Hepatocyte (in vitro differentiated cells): ENCODE measurements at regions not wholly inside any gene's neighbourhood (a gene's known extent, or its start where the extent isn't known, plus 50 kb on each side); places are given as distances from the start of the nearest gene placed in this dataset.

ENCODE experiments used
- DNase-seq: peaks from one replicate; pipeline ENCODE4 v3.0.0-alpha.2; 2016; ENCODE audit warnings: low spot score
- H2AFZ ChIP-seq: fragments of 200-600 bp; sonication (generic); 2 replicates; pipeline ENCODE4 v1.6.0; 2016; ENCODE audit warnings: antibody characterized with exemption, mild to moderate bottlenecking
- H3K27ac ChIP-seq: fragments of 200-600 bp; sonication (generic); 2 replicates; pipeline ENCODE4 v1.5.1; 2016; ENCODE audit warnings: mild to moderate bottlenecking
- H3K27me3 ChIP-seq: fragments of 200-600 bp; sonication (generic); 2 replicates; pipeline ENCODE4 v1.6.1; 2016
- H3K36me3 ChIP-seq: fragments of 200-600 bp; sonication (generic); replicated peaks from 2 replicates; pipeline ENCODE4 v1.5.1; 2016; ENCODE audit warnings: low read depth; ENCODE audit not compliant: insufficient read depth
- H3K4me1 ChIP-seq: fragments of 200-600 bp; sonication (generic); 2 replicates; pipeline ENCODE4 v1.5.1; 2016; ENCODE audit warnings: mild to moderate bottlenecking, moderate library complexity; ENCODE audit not compliant: insufficient read depth
- H3K4me2 ChIP-seq: fragments of 200-600 bp; sonication (generic); 2 replicates; pipeline ENCODE4 v1.6.0; 2016
- H3K4me3 ChIP-seq: fragments of 200-600 bp; sonication (generic); 2 replicates; pipeline ENCODE4 v1.5.1; 2016; ENCODE audit warnings: mild to moderate bottlenecking
- H3K79me2 ChIP-seq: fragments of 200-600 bp; sonication (generic); 2 replicates; pipeline ENCODE4 v1.6.0; 2017; ENCODE audit warnings: mild to moderate bottlenecking
- H3K9me2 ChIP-seq: fragments of 200-600 bp; sonication (generic); replicated peaks from 2 replicates; pipeline ENCODE4 v1.6.0; 2017; ENCODE audit warnings: mild to moderate bottlenecking; ENCODE audit not compliant: insufficient read depth
- H3K9me3 ChIP-seq: fragments of 200-600 bp; sonication (generic); 2 replicates; pipeline ENCODE4 v1.5.1; 2016; ENCODE audit warnings: low read depth, mild to moderate bottlenecking
- H4K20me1 ChIP-seq: fragments of 200-600 bp; sonication (generic); 2 replicates; pipeline ENCODE4 v1.6.0; 2016; ENCODE audit warnings: mild to moderate bottlenecking; ENCODE audit not compliant: insufficient read depth, poor library complexity, severe bottlenecking
- EZH2 ChIP-seq: fragments of 200-600 bp; sonication (generic); IDR thresholded peaks from 2 replicates; pipeline ENCODE4 v1.6.1; 2016; ENCODE audit warnings: antibody characterized with exemption, mild to moderate bottlenecking, borderline replicate concordance
- EZH2phosphoT487 ChIP-seq: fragments of 200-600 bp; sonication (generic); IDR thresholded peaks from one replicate; pipeline ENCODE4 v1.6.1; 2018; ENCODE audit warnings: antibody characterized with exemption, mild to moderate bottlenecking, low read depth, moderate library complexity; ENCODE audit not compliant: unreplicated experiment, severe bottlenecking
- WGBS: methylation state at CpG from one replicate; pipeline ENCODE4 v1.1.6; 2016; ENCODE audit warnings: low lambda C conversion rate; ENCODE audit errors: missing lambda C conversion rate; 5-methylcytosine and 5-hydroxymethylcytosine counted together
- TF ChIP-seq, protein P1 (sequence below): fragments of 200-600 bp; sonication (generic); IDR thresholded peaks from 2 replicates; pipeline ENCODE4 v1.5.1; 2016; ENCODE audit warnings: antibody characterized with exemption, mild to moderate bottlenecking; ENCODE audit not compliant: poor library complexity

GRCh38 chr11:128188346-128189004, 398.9 kb downstream of the ETS1 start:
- H3K9me3 ChIP-seq, result no peaks in the 10 kb centered on the region
- DNase-seq, result no peak
- no peaks in the 10 kb centered on the region for H4K20me1 ChIP-seq
- 60% methylated on average over 9 of the region's 9 CpGs for WGBS
- no peaks in the 10 kb centered on the region for H3K9me2 ChIP-seq
- no peak overlapping the region for H3K27ac ChIP-seq
- H3K27me3 ChIP-seq, result no peaks in the 10 kb centered on the region
- TF ChIP-seq EZH2, result no peak
- TF ChIP-seq, protein P1, sequence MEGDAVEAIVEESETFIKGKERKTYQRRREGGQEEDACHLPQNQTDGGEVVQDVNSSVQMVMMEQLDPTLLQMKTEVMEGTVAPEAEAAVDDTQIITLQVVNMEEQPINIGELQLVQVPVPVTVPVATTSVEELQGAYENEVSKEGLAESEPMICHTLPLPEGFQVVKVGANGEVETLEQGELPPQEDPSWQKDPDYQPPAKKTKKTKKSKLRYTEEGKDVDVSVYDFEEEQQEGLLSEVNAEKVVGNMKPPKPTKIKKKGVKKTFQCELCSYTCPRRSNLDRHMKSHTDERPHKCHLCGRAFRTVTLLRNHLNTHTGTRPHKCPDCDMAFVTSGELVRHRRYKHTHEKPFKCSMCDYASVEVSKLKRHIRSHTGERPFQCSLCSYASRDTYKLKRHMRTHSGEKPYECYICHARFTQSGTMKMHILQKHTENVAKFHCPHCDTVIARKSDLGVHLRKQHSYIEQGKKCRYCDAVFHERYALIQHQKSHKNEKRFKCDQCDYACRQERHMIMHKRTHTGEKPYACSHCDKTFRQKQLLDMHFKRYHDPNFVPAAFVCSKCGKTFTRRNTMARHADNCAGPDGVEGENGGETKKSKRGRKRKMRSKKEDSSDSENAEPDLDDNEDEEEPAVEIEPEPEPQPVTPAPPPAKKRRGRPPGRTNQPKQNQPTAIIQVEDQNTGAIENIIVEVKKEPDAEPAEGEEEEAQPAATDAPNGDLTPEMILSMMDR, result no peak
- no peak overlapping the region for H3K4me2 ChIP-seq
- no peak overlapping the region for H3K4me3 ChIP-seq
- H3K4me1 ChIP-seq, result no peaks in the 10 kb centered on the region
- no peaks in the 10 kb centered on the region for H3K79me2 ChIP-seq
- no peaks in the 10 kb centered on the region for H3K36me3 ChIP-seq
- H2AFZ ChIP-seq, result no peak overlapping the region

- TF ChIP-seq, protein P1, result no peak
- TF ChIP-seq EZH2 (no peak), EZH2phosphoT487 (no peak)
- H3K4me3 ChIP-seq, result no peak overlapping the region
- no peaks in the 10 kb centered on the region for H4K20me1 ChIP-seq
- H3K4me2 ChIP-seq, result no peak overlapping the region
- no peaks in the 10 kb centered on the region for H3K27me3 ChIP-seq
- WGBS, result 96% methylated on average over 1 of the region's 1 CpG
- no peak overlapping the region for H3K27ac ChIP-seq
- no peaks in the 10 kb centered on the region for H3K4me1 ChIP-seq
- H3K9me2 ChIP-seq, result no peaks in the 10 kb centered on the region
- DNase-seq, result no peak
- no peaks in the 10 kb centered on the region for H3K79me2 ChIP-seq
- H2AFZ ChIP-seq, result no peak overlapping the region
- no peaks in the 10 kb centered on the region for H3K36me3 ChIP-seq
- no peaks in the 10 kb centered on the region for H3K9me3 ChIP-seq
These were observed 399.5 kb downstream of the ETS1 start for GRCh38 chr11:128187835-128188234.

- Histone ChIP-seq H4K20me1 (no peaks in the 10 kb centered on the region), H3K4me3 (no peak overlapping the region), H3K36me3 (no peaks in the 10 kb centered on the region), H2AFZ (no peak overlapping the region), H3K79me2 (no peaks in the 10 kb centered on the region), H3K9me3 (no peaks in the 10 kb centered on the region), H3K4me2 (no peak overlapping the region), H3K4me1 (no peaks in the 10 kb centered on the region), H3K27ac (no peak overlapping the region), H3K9me2 (no peaks in the 10 kb centered on the region), H3K27me3 (no peaks in the 10 kb centered on the region)
- no peak for DNase-seq
- TF ChIP-seq EZH2phosphoT487, result no peak
- TF ChIP-seq, protein P1, result no peak
- no peak for TF ChIP-seq EZH2
- 87% methylated on average over 4 of the region's 4 CpGs for WGBS
These were observed 400.0 kb downstream of the ETS1 start for GRCh38 chr11:128187377-128187776.
